ENCODE measurements at regions not wholly inside any gene's neighbourhood (a gene's known extent, or its start where the extent isn't known, plus 50 kb on each side); places are given as distances from the start of the nearest gene placed in this dataset.

DNA sequence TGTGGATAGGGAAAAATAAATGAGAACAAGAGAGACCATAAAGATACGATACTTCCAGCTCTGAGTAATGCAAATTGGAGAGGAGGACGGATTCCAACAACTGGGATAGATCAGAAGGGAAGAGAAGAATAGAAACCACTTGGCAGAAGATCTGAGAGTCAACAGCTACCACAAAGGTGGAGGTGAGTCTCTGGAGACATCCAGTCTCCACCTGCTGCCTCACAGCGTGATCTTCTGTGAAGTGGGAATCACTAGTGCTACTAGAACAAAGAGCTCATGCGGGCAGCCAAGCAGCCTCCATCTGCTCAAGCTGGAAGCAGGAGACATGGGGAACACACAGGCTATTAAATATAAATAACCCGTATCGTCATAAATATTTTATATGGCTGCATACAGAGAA is 558.5 kb upstream of the CFAP20DC start:
- TF ChIP-seq, protein P1, sequence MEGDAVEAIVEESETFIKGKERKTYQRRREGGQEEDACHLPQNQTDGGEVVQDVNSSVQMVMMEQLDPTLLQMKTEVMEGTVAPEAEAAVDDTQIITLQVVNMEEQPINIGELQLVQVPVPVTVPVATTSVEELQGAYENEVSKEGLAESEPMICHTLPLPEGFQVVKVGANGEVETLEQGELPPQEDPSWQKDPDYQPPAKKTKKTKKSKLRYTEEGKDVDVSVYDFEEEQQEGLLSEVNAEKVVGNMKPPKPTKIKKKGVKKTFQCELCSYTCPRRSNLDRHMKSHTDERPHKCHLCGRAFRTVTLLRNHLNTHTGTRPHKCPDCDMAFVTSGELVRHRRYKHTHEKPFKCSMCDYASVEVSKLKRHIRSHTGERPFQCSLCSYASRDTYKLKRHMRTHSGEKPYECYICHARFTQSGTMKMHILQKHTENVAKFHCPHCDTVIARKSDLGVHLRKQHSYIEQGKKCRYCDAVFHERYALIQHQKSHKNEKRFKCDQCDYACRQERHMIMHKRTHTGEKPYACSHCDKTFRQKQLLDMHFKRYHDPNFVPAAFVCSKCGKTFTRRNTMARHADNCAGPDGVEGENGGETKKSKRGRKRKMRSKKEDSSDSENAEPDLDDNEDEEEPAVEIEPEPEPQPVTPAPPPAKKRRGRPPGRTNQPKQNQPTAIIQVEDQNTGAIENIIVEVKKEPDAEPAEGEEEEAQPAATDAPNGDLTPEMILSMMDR (IDR thresholded peaks at IDR 0.05; ENCODE audit: low read depth, low read length, missing input control): no peak
- TF ChIP-seq, protein P2, sequence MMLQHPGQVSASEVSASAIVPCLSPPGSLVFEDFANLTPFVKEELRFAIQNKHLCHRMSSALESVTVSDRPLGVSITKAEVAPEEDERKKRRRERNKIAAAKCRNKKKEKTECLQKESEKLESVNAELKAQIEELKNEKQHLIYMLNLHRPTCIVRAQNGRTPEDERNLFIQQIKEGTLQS (IDR thresholded peaks at IDR 0.05): no peak
- TF ChIP-seq SP1 (IDR thresholded peaks at IDR 0.05): no peak
- TF ChIP-seq, protein P3, sequence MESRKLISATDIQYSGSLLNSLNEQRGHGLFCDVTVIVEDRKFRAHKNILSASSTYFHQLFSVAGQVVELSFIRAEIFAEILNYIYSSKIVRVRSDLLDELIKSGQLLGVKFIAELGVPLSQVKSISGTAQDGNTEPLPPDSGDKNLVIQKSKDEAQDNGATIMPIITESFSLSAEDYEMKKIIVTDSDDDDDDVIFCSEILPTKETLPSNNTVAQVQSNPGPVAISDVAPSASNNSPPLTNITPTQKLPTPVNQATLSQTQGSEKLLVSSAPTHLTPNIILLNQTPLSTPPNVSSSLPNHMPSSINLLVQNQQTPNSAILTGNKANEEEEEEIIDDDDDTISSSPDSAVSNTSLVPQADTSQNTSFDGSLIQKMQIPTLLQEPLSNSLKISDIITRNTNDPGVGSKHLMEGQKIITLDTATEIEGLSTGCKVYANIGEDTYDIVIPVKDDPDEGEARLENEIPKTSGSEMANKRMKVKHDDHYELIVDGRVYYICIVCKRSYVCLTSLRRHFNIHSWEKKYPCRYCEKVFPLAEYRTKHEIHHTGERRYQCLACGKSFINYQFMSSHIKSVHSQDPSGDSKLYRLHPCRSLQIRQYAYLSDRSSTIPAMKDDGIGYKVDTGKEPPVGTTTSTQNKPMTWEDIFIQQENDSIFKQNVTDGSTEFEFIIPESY (IDR thresholded peaks at IDR 0.05): no peak
- no peak for TF ChIP-seq RAD21 (IDR thresholded peaks at IDR 0.05)
- TF ChIP-seq, protein P4, sequence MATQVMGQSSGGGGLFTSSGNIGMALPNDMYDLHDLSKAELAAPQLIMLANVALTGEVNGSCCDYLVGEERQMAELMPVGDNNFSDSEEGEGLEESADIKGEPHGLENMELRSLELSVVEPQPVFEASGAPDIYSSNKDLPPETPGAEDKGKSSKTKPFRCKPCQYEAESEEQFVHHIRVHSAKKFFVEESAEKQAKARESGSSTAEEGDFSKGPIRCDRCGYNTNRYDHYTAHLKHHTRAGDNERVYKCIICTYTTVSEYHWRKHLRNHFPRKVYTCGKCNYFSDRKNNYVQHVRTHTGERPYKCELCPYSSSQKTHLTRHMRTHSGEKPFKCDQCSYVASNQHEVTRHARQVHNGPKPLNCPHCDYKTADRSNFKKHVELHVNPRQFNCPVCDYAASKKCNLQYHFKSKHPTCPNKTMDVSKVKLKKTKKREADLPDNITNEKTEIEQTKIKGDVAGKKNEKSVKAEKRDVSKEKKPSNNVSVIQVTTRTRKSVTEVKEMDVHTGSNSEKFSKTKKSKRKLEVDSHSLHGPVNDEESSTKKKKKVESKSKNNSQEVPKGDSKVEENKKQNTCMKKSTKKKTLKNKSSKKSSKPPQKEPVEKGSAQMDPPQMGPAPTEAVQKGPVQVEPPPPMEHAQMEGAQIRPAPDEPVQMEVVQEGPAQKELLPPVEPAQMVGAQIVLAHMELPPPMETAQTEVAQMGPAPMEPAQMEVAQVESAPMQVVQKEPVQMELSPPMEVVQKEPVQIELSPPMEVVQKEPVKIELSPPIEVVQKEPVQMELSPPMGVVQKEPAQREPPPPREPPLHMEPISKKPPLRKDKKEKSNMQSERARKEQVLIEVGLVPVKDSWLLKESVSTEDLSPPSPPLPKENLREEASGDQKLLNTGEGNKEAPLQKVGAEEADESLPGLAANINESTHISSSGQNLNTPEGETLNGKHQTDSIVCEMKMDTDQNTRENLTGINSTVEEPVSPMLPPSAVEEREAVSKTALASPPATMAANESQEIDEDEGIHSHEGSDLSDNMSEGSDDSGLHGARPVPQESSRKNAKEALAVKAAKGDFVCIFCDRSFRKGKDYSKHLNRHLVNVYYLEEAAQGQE (IDR thresholded peaks at IDR 0.05): no peak
- TF ChIP-seq YY1 (IDR thresholded peaks at IDR 0.05): no peak
- TF ChIP-seq EGR1 (IDR thresholded peaks at IDR 0.05; ENCODE audit: low read depth in 2 of 2): no peak
- TF ChIP-seq, protein P5, sequence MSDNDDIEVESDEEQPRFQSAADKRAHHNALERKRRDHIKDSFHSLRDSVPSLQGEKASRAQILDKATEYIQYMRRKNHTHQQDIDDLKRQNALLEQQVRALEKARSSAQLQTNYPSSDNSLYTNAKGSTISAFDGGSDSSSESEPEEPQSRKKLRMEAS (IDR thresholded peaks at IDR 0.05): no peak
- TF ChIP-seq GABPA (IDR thresholded peaks at IDR 0.05 in 1 of 2, conservative IDR thresholded peaks at IDR 0.05 in 1 of 2): no peak
- TF ChIP-seq JUND (IDR thresholded peaks at IDR 0.05): no peak
- TF ChIP-seq TAF1 (conservative IDR thresholded peaks at IDR 0.05): no peak
